GM12878 (cell line): ENCODE measurements at regions not wholly inside any gene's neighbourhood (a gene's known extent, or its start where the extent isn't known, plus 50 kb on each side); places are given as distances from the start of the nearest gene placed in this dataset.

Experiments used
- ATAC-seq: fragments of 200-7000 bp; cut with Tn5 transposase; 3 replicates; pipeline ENCODE4 v1.9.1; 2020; ENCODE audit warnings: mild to moderate bottlenecking, moderate library complexity
- BruUV-seq: library from RNA; stranded (reverse); fragments of 400-500 nt; replicated peaks from 2 replicates; lab custom pipeline; 2021; lab: Mats Ljungman, UMichigan
- CTCF ChIA-PET: fragments of 300-600 bp; sonication (Branson Sonifier 250); formaldehyde crosslinking; extraction: SDS; loops from one replicate; lab custom pipeline; 2021; ENCODE audit warnings: inconsistent platforms; lab: Yijun Ruan, JAX
- POLR2A ChIA-PET: fragments of 350-600 bp; formaldehyde crosslinking; extraction: SDS; loops from one replicate; lab custom pipeline; 2021; ENCODE audit warnings: inconsistent platforms; lab: Charles Lee
- RAD21 ChIA-PET: fragments of 300-600 bp; sonication (Branson Sonifier 250); formaldehyde crosslinking; loops from one replicate; lab custom pipeline; 2023; ENCODE audit warnings: antibody characterized with exemption; ENCODE audit not compliant: unreplicated experiment; lab: Charles Lee
- SMC1A ChIA-PET: fragments of 300-600 bp; sonication (Branson Sonifier 250); formaldehyde crosslinking; loops from one replicate; lab custom pipeline; 2023; ENCODE audit not compliant: unreplicated experiment, uncharacterized antibody; lab: Charles Lee
- DNase-seq: peaks from one replicate; pipeline ENCODE4 v3.0.0-alpha.2; 2011; ENCODE audit warnings: low read depth, low spot score
- FAIRE-seq: peaks from 3 replicates; lab custom pipeline; 2011; peaks lifted over from hg19 to GRCh38; lab: Jason Lieb, UNC
- H2AFZ ChIP-seq: 2 replicates; pipeline ENCODE4 v1.6.0; 2011; ENCODE audit warnings: low read depth, low read length, control low read depth; ENCODE audit not compliant: control insufficient read depth
- H3K27ac ChIP-seq: 2 replicates; pipeline ENCODE4 v1.5.1; 2011; ENCODE audit warnings: control low read depth; ENCODE audit not compliant: control insufficient read depth, insufficient read depth
- H3K27me3 ChIP-seq, 2 experiments: replicated peaks in 1 of 2; 2 replicates each; pipeline versions ENCODE4 v1.6.0 to v1.6.1; 2011; ENCODE audit warnings: low read length in 1 of 2; ENCODE audit not compliant: control insufficient read depth in 2 of 2, insufficient read depth in 2 of 2
- H3K36me3 ChIP-seq, 2 experiments: 2 replicates each; pipeline ENCODE4 v1.5.1; 2011; ENCODE audit warnings: low read length in 1 of 2; ENCODE audit not compliant: control insufficient read depth in 2 of 2, insufficient read depth in 2 of 2
- H3K4me1 ChIP-seq: 2 replicates; pipeline ENCODE4 v1.6.1; 2011; ENCODE audit warnings: mild to moderate bottlenecking, low read length, moderate library complexity, mixed read lengths; ENCODE audit not compliant: control insufficient read depth, insufficient read depth
- H3K4me2 ChIP-seq: 2 replicates; pipeline ENCODE4 v1.6.0; 2011; ENCODE audit warnings: control low read depth; ENCODE audit not compliant: control insufficient read depth, insufficient read depth
- H3K4me3 ChIP-seq: fragments of 200-600 bp; sonication (generic); 2 replicates; pipeline ENCODE4 v1.5.1; 2016
- H3K79me2 ChIP-seq: 2 replicates; pipeline ENCODE4 v1.6.0; 2011; ENCODE audit warnings: low read length; ENCODE audit not compliant: control insufficient read depth, insufficient read depth
- H3K9ac ChIP-seq: 2 replicates; pipeline ENCODE4 v1.8.0; 2011; ENCODE audit warnings: low read length, control low read depth, mixed read lengths; ENCODE audit not compliant: control insufficient read depth, insufficient read depth
- H3K9me3 ChIP-seq: replicated peaks from 3 replicates; pipeline ENCODE4 v1.5.1; 2011; ENCODE audit warnings: mild to moderate bottlenecking, low read length; ENCODE audit not compliant: control insufficient read depth, insufficient read depth
- H4K20me1 ChIP-seq: 2 replicates; pipeline ENCODE4 v1.6.0; 2011; ENCODE audit not compliant: control insufficient read depth, insufficient read depth
- BCL11A ChIP-seq: IDR thresholded peaks from 2 replicates; pipeline ENCODE4 v1.6.1; 2011; ENCODE audit warnings: low read depth, low read length
- CHD2 ChIP-seq: IDR thresholded peaks from 2 replicates; pipeline ENCODE4 v1.6.1; 2011; ENCODE audit warnings: low read depth, low read length, improper control_type of control experiment, borderline replicate concordance
- FOXM1 ChIP-seq: IDR thresholded peaks from 2 replicates; pipeline ENCODE4 v1.6.1; 2012; ENCODE audit warnings: low read depth, mild to moderate bottlenecking, inconsistent platforms, low read length, moderate library complexity
- IKZF1 ChIP-seq: fragments of 450-650 bp; conservative IDR thresholded peaks from 2 replicates; pipeline ENCODE4 v1.6.1; 2017; ENCODE audit warnings: antibody characterized with exemption, mild to moderate bottlenecking
- MYC ChIP-seq: IDR thresholded peaks from 2 replicates; pipeline ENCODE4 v1.6.1; 2011; ENCODE audit warnings: mild to moderate bottlenecking, low read length, moderate library complexity, inconsistent platforms; ENCODE audit not compliant: insufficient read depth, insufficient replicate concordance, insufficient read length, severe bottlenecking
- NR2C2 ChIP-seq: IDR thresholded peaks from 2 replicates; pipeline ENCODE4 v1.6.1; 2011; ENCODE audit warnings: borderline replicate concordance, low read depth; ENCODE audit not compliant: control insufficient read depth, insufficient read length
- PAX5 ChIP-seq: IDR thresholded peaks from 2 replicates; pipeline ENCODE4 v1.6.1; 2011; ENCODE audit warnings: low read depth, low read length, borderline replicate concordance
- RUNX3 ChIP-seq: IDR thresholded peaks from 2 replicates; pipeline ENCODE4 v1.6.1; 2012; ENCODE audit warnings: low read length, inconsistent platforms
- SIX5 ChIP-seq: IDR thresholded peaks from 2 replicates; pipeline ENCODE4 v1.6.1; 2011; ENCODE audit warnings: mild to moderate bottlenecking, low read depth, low read length, moderate library complexity; ENCODE audit not compliant: severe bottlenecking
- SUZ12 ChIP-seq: fragments of 200-600 bp; sonication (generic); IDR thresholded peaks from one replicate; pipeline ENCODE4 v1.6.1; 2018; ENCODE audit warnings: antibody characterized with exemption, mild to moderate bottlenecking; ENCODE audit not compliant: unreplicated experiment
- ZNF207 ChIP-seq: fragments of 450-650 bp; IDR thresholded peaks from 2 replicates; pipeline ENCODE4 v1.6.1; 2014; ENCODE audit warnings: antibody characterized with exemption, mild to moderate bottlenecking, borderline replicate concordance
- ZZZ3 ChIP-seq: IDR thresholded peaks from 2 replicates; pipeline ENCODE4 v1.6.1; 2011; ENCODE audit warnings: low read depth; ENCODE audit not compliant: control insufficient read depth, insufficient read length
- WGBS: methylation state at CpG from one replicate; pipeline ENCODE4 v1.1.6; 2016; ENCODE audit warnings: low lambda C conversion rate; ENCODE audit not compliant: insufficient replicate concordance, insufficient coverage; ENCODE audit errors: missing lambda C conversion rate; 5-methylcytosine and 5-hydroxymethylcytosine counted together
- in situ Hi-C: fragments of 300-500 bp; cut with MboI; formaldehyde crosslinking; loops from 9 replicates; pipeline ENCODE4 v1.14.3; 2018; ENCODE audit warnings: mixed read lengths
- intact Hi-C: fragments of 100-400 bp; cut with micrococcal nuclease; formaldehyde crosslinking; loops from one replicate; pipeline ENCODE4 v1.14.2; 2022; ENCODE audit not compliant: unreplicated experiment
- TF ChIP-seq, protein P1 (sequence below): IDR thresholded peaks from 2 replicates; pipeline ENCODE4 v1.6.1; 2012; ENCODE audit warnings: low read depth, low read length, improper control_type of control experiment
- TF ChIP-seq, protein P2 (sequence below): IDR thresholded peaks from 2 replicates; pipeline ENCODE4 v1.6.1; 2011; ENCODE audit warnings: low read depth, low read length, improper control_type of control experiment, borderline replicate concordance
- TF ChIP-seq, protein P3 (sequence below): fragments of 450-650 bp; IDR thresholded peaks from 2 replicates; pipeline ENCODE4 v1.6.1; 2017; ENCODE audit warnings: antibody characterized with exemption, mild to moderate bottlenecking, moderate library complexity

DNA sequence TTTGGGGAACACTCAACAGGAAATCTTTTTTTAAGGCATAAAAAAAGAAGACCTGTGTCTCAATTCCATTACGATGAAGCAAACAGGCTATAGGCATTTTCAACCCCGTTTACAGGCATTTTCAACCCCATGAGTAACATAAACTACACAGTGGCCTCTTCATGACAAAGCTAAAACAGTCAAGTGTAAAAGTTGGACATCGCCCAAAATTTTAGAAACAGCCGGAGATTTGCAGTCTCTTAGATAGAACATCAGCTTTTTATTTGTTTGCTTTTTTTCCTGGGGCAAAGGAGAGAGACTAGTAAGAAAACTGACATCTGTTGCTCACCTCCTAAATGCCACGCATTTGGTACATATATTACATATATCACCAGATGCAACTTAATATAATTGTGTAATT is 173.7 kb downstream of the CMPK2 start:
- no peak for TF ChIP-seq FOXM1
- TF ChIP-seq ZNF207, result no peak
- TF ChIP-seq SIX5, result no peak
- no peak for TF ChIP-seq NR2C2
- TF ChIP-seq RUNX3, result no peak
- TF ChIP-seq ZZZ3, result no peak
- TF ChIP-seq MYC, result no peak
- TF ChIP-seq IKZF1, result no peak
- TF ChIP-seq, protein P1, sequence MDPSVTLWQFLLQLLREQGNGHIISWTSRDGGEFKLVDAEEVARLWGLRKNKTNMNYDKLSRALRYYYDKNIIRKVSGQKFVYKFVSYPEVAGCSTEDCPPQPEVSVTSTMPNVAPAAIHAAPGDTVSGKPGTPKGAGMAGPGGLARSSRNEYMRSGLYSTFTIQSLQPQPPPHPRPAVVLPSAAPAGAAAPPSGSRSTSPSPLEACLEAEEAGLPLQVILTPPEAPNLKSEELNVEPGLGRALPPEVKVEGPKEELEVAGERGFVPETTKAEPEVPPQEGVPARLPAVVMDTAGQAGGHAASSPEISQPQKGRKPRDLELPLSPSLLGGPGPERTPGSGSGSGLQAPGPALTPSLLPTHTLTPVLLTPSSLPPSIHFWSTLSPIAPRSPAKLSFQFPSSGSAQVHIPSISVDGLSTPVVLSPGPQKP, result no peak
- TF ChIP-seq BCL11A, result no peak
- TF ChIP-seq, protein P2, sequence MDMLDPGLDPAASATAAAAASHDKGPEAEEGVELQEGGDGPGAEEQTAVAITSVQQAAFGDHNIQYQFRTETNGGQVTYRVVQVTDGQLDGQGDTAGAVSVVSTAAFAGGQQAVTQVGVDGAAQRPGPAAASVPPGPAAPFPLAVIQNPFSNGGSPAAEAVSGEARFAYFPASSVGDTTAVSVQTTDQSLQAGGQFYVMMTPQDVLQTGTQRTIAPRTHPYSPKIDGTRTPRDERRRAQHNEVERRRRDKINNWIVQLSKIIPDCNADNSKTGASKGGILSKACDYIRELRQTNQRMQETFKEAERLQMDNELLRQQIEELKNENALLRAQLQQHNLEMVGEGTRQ, result no peak
- no peak for TF ChIP-seq PAX5
- TF ChIP-seq SUZ12, result no peak
- no peak for TF ChIP-seq CHD2
- TF ChIP-seq, protein P3, sequence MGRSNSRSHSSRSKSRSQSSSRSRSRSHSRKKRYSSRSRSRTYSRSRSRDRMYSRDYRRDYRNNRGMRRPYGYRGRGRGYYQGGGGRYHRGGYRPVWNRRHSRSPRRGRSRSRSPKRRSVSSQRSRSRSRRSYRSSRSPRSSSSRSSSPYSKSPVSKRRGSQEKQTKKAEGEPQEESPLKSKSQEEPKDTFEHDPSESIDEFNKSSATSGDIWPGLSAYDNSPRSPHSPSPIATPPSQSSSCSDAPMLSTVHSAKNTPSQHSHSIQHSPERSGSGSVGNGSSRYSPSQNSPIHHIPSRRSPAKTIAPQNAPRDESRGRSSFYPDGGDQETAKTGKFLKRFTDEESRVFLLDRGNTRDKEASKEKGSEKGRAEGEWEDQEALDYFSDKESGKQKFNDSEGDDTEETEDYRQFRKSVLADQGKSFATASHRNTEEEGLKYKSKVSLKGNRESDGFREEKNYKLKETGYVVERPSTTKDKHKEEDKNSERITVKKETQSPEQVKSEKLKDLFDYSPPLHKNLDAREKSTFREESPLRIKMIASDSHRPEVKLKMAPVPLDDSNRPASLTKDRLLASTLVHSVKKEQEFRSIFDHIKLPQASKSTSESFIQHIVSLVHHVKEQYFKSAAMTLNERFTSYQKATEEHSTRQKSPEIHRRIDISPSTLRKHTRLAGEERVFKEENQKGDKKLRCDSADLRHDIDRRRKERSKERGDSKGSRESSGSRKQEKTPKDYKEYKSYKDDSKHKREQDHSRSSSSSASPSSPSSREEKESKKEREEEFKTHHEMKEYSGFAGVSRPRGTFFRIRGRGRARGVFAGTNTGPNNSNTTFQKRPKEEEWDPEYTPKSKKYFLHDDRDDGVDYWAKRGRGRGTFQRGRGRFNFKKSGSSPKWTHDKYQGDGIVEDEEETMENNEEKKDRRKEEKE, result no peak
- H3K4me1 ChIP-seq, result no peaks in the 10 kb centered on the region
- H3K4me3 ChIP-seq, result no peak overlapping the region
- SMC1A ChIA-PET, result no interaction called here
- no peaks in the 10 kb centered on the region for H3K27me3 ChIP-seq
- no peaks in the 10 kb centered on the region for H4K20me1 ChIP-seq
- H3K4me2 ChIP-seq, result no peak overlapping the region
- H3K36me3 ChIP-seq, result no peaks in the 10 kb centered on the region
- ATAC-seq, result no peak
- POLR2A ChIA-PET, result no interaction called here
- H3K79me2 ChIP-seq, result no peaks in the 10 kb centered on the region
- intact Hi-C loops, result no loop called here
- no peak overlapping the region for H3K9ac ChIP-seq
- in situ Hi-C loops, result no loop called here
- no peak for DNase-seq
- H3K9me3 ChIP-seq, result no peaks in the 10 kb centered on the region
- no peak overlapping the region for H3K27ac ChIP-seq
- 51% methylated on average over 5 of the region's 5 CpGs for WGBS
- H2AFZ ChIP-seq, result no peak overlapping the region
- no peak for FAIRE-seq
- no TSS peak for BruUV-seq
- CTCF ChIA-PET, result interaction anchor here (0.6 kb wide), 1 partner anchor 702 kb away, joined by 3 read pairs; no protein-coding TSS in a partner anchor
- RAD21 ChIA-PET, result no interaction called here
